CD4-positive, alpha-beta T cell treated with Interleukin-1 beta for 1 hour (primary cell): ENCODE measurements at regions not wholly inside any gene's neighbourhood (a gene's known extent, or its start where the extent isn't known, plus 50 kb on each side); places are given as distances from the start of the nearest gene placed in this dataset.

Source experiments
- DNase-seq, 2 donors: peaks; one replicate each; pipeline ENCODE4 v3.0.0-alpha.2; 2020 to 2022

GRCh38 chr1:224486801-224487583, 52.4 kb upstream of the WDR26 start:
- DNase-seq = no peak

- DNase-seq = no peak
These were observed 54.4 kb upstream of the WDR26 start for GRCh38 chr1:224488806-224489499.

- no peak for DNase-seq
These were observed 55.2 kb upstream of the WDR26 start for GRCh38 chr1:224489534-224490365.

GRCh38 chr1:224490549-224491537, 56.2 kb upstream of the WDR26 start:
- no peak for DNase-seq

- no peak for DNase-seq
These were observed 57.4 kb upstream of the WDR26 start for GRCh38 chr1:224492015-224492414.

- DNase-seq = no peak
These were observed 58.0 kb upstream of the WDR26 start for GRCh38 chr1:224492632-224493031.

GRCh38 chr1:224493269-224493668, 58.7 kb upstream of the WDR26 start:
- DNase-seq = no peak

- no peak for DNase-seq
These were observed 59.7 kb upstream of the WDR26 start for GRCh38 chr1:224494343-224494742.

- DNase-seq = no peak
These were observed 61.3 kb upstream of the WDR26 start for GRCh38 chr1:224495866-224496265.

GRCh38 chr1:224496826-224497225, 62.2 kb upstream of the WDR26 start:
- DNase-seq = no peak

- DNase-seq = peak; percentile 31 to 42
These were observed 63.3 kb upstream of the WDR26 start for GRCh38 chr1:224497714-224498573.

GRCh38 chr1:224498574-224499170, 64.1 kb upstream of the WDR26 start:
- DNase-seq = peak in 1 of 2 donors; percentile 4

- DNase-seq = no peak
These were observed 64.6 kb upstream of the WDR26 start for GRCh38 chr1:224499204-224499603.

GRCh38 chr1:224500796-224501195, 66.2 kb upstream of the WDR26 start:
- no peak for DNase-seq

- no peak for DNase-seq
These were observed 67.2 kb upstream of the WDR26 start for GRCh38 chr1:224501836-224502235.

GRCh38 chr1:224502459-224503160, 68.0 kb upstream of the WDR26 start:
- no peak for DNase-seq

GRCh38 chr1:224503161-224504118, 68.8 kb upstream of the WDR26 start:
- DNase-seq = peak in 1 of 2 donors; percentile 35

GRCh38 chr1:224504297-224505041, 69.9 kb upstream of the WDR26 start:
- DNase-seq = no peak
